H9 (cell line): ENCODE measurements at regions not wholly inside any gene's neighbourhood (a gene's known extent, or its start where the extent isn't known, plus 50 kb on each side); places are given as distances from the start of the nearest gene placed in this dataset.

Experiments
- DNase-seq: peaks from one replicate; pipeline ENCODE4 v3.0.0-alpha.2; 2017
- H2AFZ ChIP-seq: one replicate; pipeline ENCODE4 v1.6.1; 2013; ENCODE audit warnings: mild to moderate bottlenecking, low read length, control low read depth, moderate library complexity
- H2AK5ac ChIP-seq: 2 replicates; pipeline ENCODE4 v1.6.1; 2013; ENCODE audit warnings: low read length, control low read depth, mixed read lengths; ENCODE audit not compliant: insufficient read length
- H2BK120ac ChIP-seq: one replicate; pipeline ENCODE4 v1.6.1; 2013; ENCODE audit warnings: low read depth, mild to moderate bottlenecking, low read length, control low read depth, inconsistent platforms; ENCODE audit not compliant: poor library complexity, severe bottlenecking
- H2BK12ac ChIP-seq: 2 replicates; pipeline ENCODE4 v1.6.1; 2013; ENCODE audit warnings: low read length, control low read depth, mixed read lengths, low read depth; ENCODE audit not compliant: insufficient read length
- H2BK15ac ChIP-seq: 2 replicates; pipeline ENCODE4 v1.6.1; 2013; ENCODE audit warnings: low read depth, low read length, control low read depth
- H2BK20ac ChIP-seq: one replicate; pipeline ENCODE4 v1.6.1; 2013; ENCODE audit warnings: low read depth, mild to moderate bottlenecking, low read length, control low read depth, inconsistent platforms; ENCODE audit not compliant: poor library complexity, severe bottlenecking
- H2BK5ac ChIP-seq: 2 replicates; pipeline ENCODE4 v1.6.1; 2013; ENCODE audit warnings: low read length, control low read depth, mixed read lengths; ENCODE audit not compliant: insufficient read length
- H3K14ac ChIP-seq: 2 replicates; pipeline ENCODE4 v1.6.1; 2013; ENCODE audit warnings: low read length, control low read depth; ENCODE audit not compliant: insufficient read depth
- H3K18ac ChIP-seq: 2 replicates; pipeline ENCODE4 v1.6.1; 2013; ENCODE audit warnings: low read depth, mild to moderate bottlenecking, mixed read lengths, low read length, control low read depth; ENCODE audit not compliant: insufficient read length
- H3K23ac ChIP-seq: 2 replicates; pipeline ENCODE4 v1.6.1; 2013; ENCODE audit warnings: low read length, control low read depth, mixed read lengths, low read depth; ENCODE audit not compliant: insufficient read length
- H3K23me2 ChIP-seq: 2 replicates; pipeline ENCODE4 v1.6.1; 2013; ENCODE audit warnings: low read depth, mild to moderate bottlenecking, mixed read lengths, low read length, control low read depth; ENCODE audit not compliant: insufficient read length, poor library complexity, severe bottlenecking
- H3K27ac ChIP-seq: 2 replicates; pipeline ENCODE4 v1.5.1; 2013; ENCODE audit warnings: low read length, control low read depth, mixed read lengths, low read depth; ENCODE audit not compliant: insufficient read length
- H3K27me3 ChIP-seq: 2 replicates; pipeline ENCODE4 v1.6.1; 2013; ENCODE audit warnings: low read length, control low read depth, inconsistent platforms; ENCODE audit not compliant: insufficient read depth
- H3K4ac ChIP-seq: 2 replicates; pipeline ENCODE4 v1.6.1; 2013; ENCODE audit warnings: low read depth, mild to moderate bottlenecking, control low read depth, inconsistent platforms, low read length, moderate library complexity
- H3K4me1 ChIP-seq: 2 replicates; pipeline ENCODE4 v1.6.1; 2013; ENCODE audit warnings: low read length, control low read depth, inconsistent platforms; ENCODE audit not compliant: insufficient read depth
- H3K4me2 ChIP-seq: 2 replicates; pipeline ENCODE4 v1.6.1; 2013; ENCODE audit warnings: low read length, control low read depth, mixed read lengths; ENCODE audit not compliant: insufficient read length, insufficient read depth
- H3K56ac ChIP-seq: 2 replicates; pipeline ENCODE4 v1.6.1; 2013; ENCODE audit warnings: low read depth, mild to moderate bottlenecking, mixed read lengths, low read length, control low read depth; ENCODE audit not compliant: insufficient read length
- H3K79me1 ChIP-seq: 2 replicates; pipeline ENCODE4 v1.6.1; 2013; ENCODE audit warnings: low read depth, mild to moderate bottlenecking, moderate library complexity, low read length, control low read depth, inconsistent platforms; ENCODE audit not compliant: insufficient read depth, poor library complexity, severe bottlenecking
- H3K79me2 ChIP-seq: 2 replicates; pipeline ENCODE4 v1.6.1; 2013; ENCODE audit warnings: low read length, control low read depth, inconsistent platforms; ENCODE audit not compliant: insufficient read depth
- H3K9ac ChIP-seq: 2 replicates; pipeline ENCODE4 v1.6.1; 2013; ENCODE audit warnings: low read length, control low read depth, mixed read lengths; ENCODE audit not compliant: insufficient read length; ENCODE audit errors: extremely low read depth
- H3K9me3 ChIP-seq: one replicate; pipeline ENCODE4 v1.6.1; 2013; ENCODE audit warnings: low read depth, low read length, inconsistent platforms; ENCODE audit not compliant: control insufficient read depth
- H3T11ph ChIP-seq: one replicate; pipeline ENCODE4 v1.6.1; 2013; ENCODE audit warnings: mild to moderate bottlenecking, low read length, control low read depth, inconsistent platforms
- H4K20me1 ChIP-seq: one replicate; pipeline ENCODE4 v1.6.1; 2013; ENCODE audit not compliant: control insufficient read depth, insufficient read length, insufficient read depth
- H4K5ac ChIP-seq: 2 replicates; pipeline ENCODE4 v1.6.1; 2013; ENCODE audit warnings: low read depth, mild to moderate bottlenecking, mixed read lengths, low read length, control low read depth; ENCODE audit not compliant: insufficient read length
- H4K8ac ChIP-seq: replicated peaks from 2 replicates; pipeline ENCODE4 v1.6.1; 2013; ENCODE audit warnings: low read length, control low read depth, mixed read lengths, low read depth; ENCODE audit not compliant: insufficient read length
- H4K91ac ChIP-seq: 2 replicates; pipeline ENCODE4 v1.6.1; 2013; ENCODE audit warnings: low read depth, mild to moderate bottlenecking, moderate library complexity, mixed read lengths, low read length, control low read depth; ENCODE audit not compliant: insufficient read length
- H3K27ac Mint-ChIP-seq, 3 experiments: 2 replicates in 2 of 3; 3 replicates in 1 of 3; pipeline ENCODE4 v1.8.0; 2020 to 2021; ENCODE audit warnings: mixed read lengths in 3 of 3, mild to moderate bottlenecking in 1 of 3, moderate library complexity in 1 of 3
- H3K27me3 Mint-ChIP-seq: 2 replicates; pipeline ENCODE4 v1.8.0; 2021; ENCODE audit warnings: low read depth, mild to moderate bottlenecking, moderate library complexity, mixed read lengths
- H3K36me3 Mint-ChIP-seq, 3 experiments: 2 replicates in 2 of 3; 3 replicates in 1 of 3; pipeline ENCODE4 v1.8.0; 2020 to 2021; ENCODE audit warnings: low read depth in 3 of 3, mixed read lengths in 3 of 3; ENCODE audit not compliant: insufficient read depth in 1 of 3
- H3K4me1 Mint-ChIP-seq, 2 experiments: 2 replicates each; pipeline ENCODE4 v1.8.0; 2020; ENCODE audit warnings: mixed read lengths in 2 of 2
- H3K4me3 Mint-ChIP-seq, 2 experiments: 2 replicates in 1 of 2; 3 replicates in 1 of 2; pipeline ENCODE4 v1.8.0; 2020 to 2021; ENCODE audit warnings: mild to moderate bottlenecking in 2 of 2, mixed read lengths in 2 of 2, moderate library complexity in 1 of 2
- H3K9me3 Mint-ChIP-seq, 2 experiments: 2 replicates in 1 of 2; 3 replicates in 1 of 2; pipeline ENCODE4 v1.8.0; 2020; ENCODE audit warnings: mild to moderate bottlenecking in 2 of 2, mixed read lengths in 2 of 2, moderate library complexity in 1 of 2
- WGBS: extraction: QIAGEN DNeasy Blood & Tissue Kit; methylation state at CpG from one replicate; pipeline ENCODE4 v1.1.7; 2013; ENCODE audit warnings: missing lambda C conversion rate, low lambda C conversion rate, mixed read lengths; ENCODE audit not compliant: insufficient read length; ENCODE audit errors: extremely low coverage; 5-methylcytosine and 5-hydroxymethylcytosine counted together
- TF ChIP-seq, protein P1 (sequence below): fragments of 200-600 bp; sonication (generic); conservative IDR thresholded peaks from 3 replicates; pipeline ENCODE4 v1.8.0; 2021; ENCODE audit warnings: antibody characterized with exemption, mild to moderate bottlenecking

DNA sequence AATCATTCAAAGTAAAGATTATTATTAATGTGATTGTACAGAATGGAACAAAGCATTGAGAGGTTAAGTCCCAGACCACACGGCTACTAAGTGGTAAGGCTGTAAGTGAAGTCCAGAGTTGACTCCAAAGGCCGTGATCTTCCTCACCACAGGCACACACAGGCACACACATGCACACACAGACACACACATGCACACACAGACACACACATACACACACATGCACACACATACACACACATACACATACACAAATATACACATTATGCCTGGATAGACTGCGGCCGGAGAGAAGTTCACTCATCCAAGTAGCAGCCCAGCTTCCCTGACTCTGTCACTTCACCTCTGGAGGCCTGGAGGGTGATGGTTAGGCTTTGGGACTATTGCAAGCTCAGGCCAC is 121.9 kb downstream of the HLX start:
- no CpG with 5 or more reads among the region's 4 CpGs for WGBS
- H2BK15ac ChIP-seq = no peak overlapping the region
- H3K27me3 Mint-ChIP-seq = no peaks in the 10 kb centered on the region; the same call in 1 of the 2 replicates
- H2AFZ ChIP-seq = no peak overlapping the region
- H3K23ac ChIP-seq = no peak overlapping the region
- DNase-seq = no peak
- H4K5ac ChIP-seq = no peak overlapping the region
- H3K4me1 ChIP-seq = no peaks in the 10 kb centered on the region
- no peaks in the 10 kb centered on the region for H3K9me3 ChIP-seq
- no peak overlapping the region for H3T11ph ChIP-seq
- no peak overlapping the region for H3K14ac ChIP-seq
- no peaks in the 10 kb centered on the region for H3K4me1 Mint-ChIP-seq
- H3K27ac ChIP-seq = no peak overlapping the region
- H3K36me3 Mint-ChIP-seq = peaks cover 0 to 4% (median 3%) of the 10 kb centered on the region in 3 experiments; a peak in 3 of 7 replicates
- no peak overlapping the region for H3K18ac ChIP-seq
- no peak overlapping the region for H3K27ac Mint-ChIP-seq
- H3K27me3 ChIP-seq = no peaks in the 10 kb centered on the region
- H2BK120ac ChIP-seq = no peak overlapping the region
- no peaks in the 10 kb centered on the region for H4K20me1 ChIP-seq
- H2BK12ac ChIP-seq = no peak overlapping the region
- no peak overlapping the region for H3K4me3 Mint-ChIP-seq
- no peak overlapping the region for H2AK5ac ChIP-seq
- H4K91ac ChIP-seq = no peak overlapping the region
- H4K8ac ChIP-seq = no peak overlapping the region
- H3K9me3 Mint-ChIP-seq = peaks cover 3% of the 10 kb centered on the region in 2 experiments; a peak in 3 of 5 replicates
- H3K4me2 ChIP-seq = no peak overlapping the region
- no peak overlapping the region for H2BK20ac ChIP-seq
- TF ChIP-seq, protein P1, sequence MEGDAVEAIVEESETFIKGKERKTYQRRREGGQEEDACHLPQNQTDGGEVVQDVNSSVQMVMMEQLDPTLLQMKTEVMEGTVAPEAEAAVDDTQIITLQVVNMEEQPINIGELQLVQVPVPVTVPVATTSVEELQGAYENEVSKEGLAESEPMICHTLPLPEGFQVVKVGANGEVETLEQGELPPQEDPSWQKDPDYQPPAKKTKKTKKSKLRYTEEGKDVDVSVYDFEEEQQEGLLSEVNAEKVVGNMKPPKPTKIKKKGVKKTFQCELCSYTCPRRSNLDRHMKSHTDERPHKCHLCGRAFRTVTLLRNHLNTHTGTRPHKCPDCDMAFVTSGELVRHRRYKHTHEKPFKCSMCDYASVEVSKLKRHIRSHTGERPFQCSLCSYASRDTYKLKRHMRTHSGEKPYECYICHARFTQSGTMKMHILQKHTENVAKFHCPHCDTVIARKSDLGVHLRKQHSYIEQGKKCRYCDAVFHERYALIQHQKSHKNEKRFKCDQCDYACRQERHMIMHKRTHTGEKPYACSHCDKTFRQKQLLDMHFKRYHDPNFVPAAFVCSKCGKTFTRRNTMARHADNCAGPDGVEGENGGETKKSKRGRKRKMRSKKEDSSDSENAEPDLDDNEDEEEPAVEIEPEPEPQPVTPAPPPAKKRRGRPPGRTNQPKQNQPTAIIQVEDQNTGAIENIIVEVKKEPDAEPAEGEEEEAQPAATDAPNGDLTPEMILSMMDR = no peak
- H3K79me2 ChIP-seq = no peaks in the 10 kb centered on the region; the same call in 1 of the 2 replicates
- H3K79me1 ChIP-seq = no peaks in the 10 kb centered on the region
- no peak overlapping the region for H3K4ac ChIP-seq
- no peak overlapping the region for H2BK5ac ChIP-seq
- H3K23me2 ChIP-seq = no peaks in the 10 kb centered on the region
- H3K56ac ChIP-seq = no peak overlapping the region
- H3K9ac ChIP-seq = no peak overlapping the region
